ENCODE measurements at regions not wholly inside any gene's neighbourhood (a gene's known extent, or its start where the extent isn't known, plus 50 kb on each side); places are given as distances from the start of the nearest gene placed in this dataset.

- TF ChIP-seq EGR1 (IDR thresholded peaks at IDR 0.05; ENCODE audit: borderline replicate concordance, low read depth, low read length) (no peak), JUN (IDR thresholded peaks at IDR 0.05; ENCODE audit: low read depth, low read length) (no peak), SIRT6 (IDR thresholded peaks at IDR 0.05; ENCODE audit: low read length) (no peak), YY1 (IDR thresholded peaks at IDR 0.05; ENCODE audit: low read depth, low read length) (no peak)
Measured at GRCh38 chr1:10918531-10918930, 93.9 kb upstream of the TARDBP start (continued).

All from H1 (cell line).